HepG2 (cell line): ENCODE measurements at regions not wholly inside any gene's neighbourhood (a gene's known extent, or its start where the extent isn't known, plus 50 kb on each side); places are given as distances from the start of the nearest gene placed in this dataset.

Experiments used
- ATAC-seq: fragments of 200-7000 bp; cut with Tn5 transposase; 3 replicates; pipeline ENCODE4 v1.9.1; 2020; ENCODE audit warnings: mild to moderate bottlenecking, moderate library complexity
- BruUV-seq: library from RNA; stranded (reverse); fragments of 400-500 nt; replicated peaks from 2 replicates; lab custom pipeline; 2021; lab: Mats Ljungman, UMichigan
- CTCF ChIA-PET: fragments of 300-600 bp; formaldehyde crosslinking; extraction: SDS; loops from one replicate; lab custom pipeline; 2021; ENCODE audit warnings: low total read pairs, inconsistent platforms, low intra/inter-chr PET ratio; lab: Yijun Ruan, JAX
- POLR2A ChIA-PET: fragments of 350-600 bp; sonication (Branson Sonifier 250); formaldehyde crosslinking; loops from one replicate; lab custom pipeline; 2020; ENCODE audit warnings: antibody characterized with exemption, inconsistent platforms; lab: Yijun Ruan, JAX
- DNase-seq: peaks from one replicate; pipeline ENCODE4 v3.0.0-alpha.2; 2015; ENCODE audit warnings: low spot score
- FAIRE-seq: peaks from 3 replicates; lab custom pipeline; 2011; peaks lifted over from hg19 to GRCh38; lab: Jason Lieb, UNC
- H2AFZ ChIP-seq: one replicate; pipeline ENCODE4 v1.6.1; 2011; ENCODE audit warnings: low read length, inconsistent platforms
- H3K27ac ChIP-seq: fragments of 300-600 bp; 3 replicates; pipeline ENCODE4 v1.8.0; 2011; ENCODE audit warnings: mixed run types, mild to moderate bottlenecking, mixed read lengths, low read length, inconsistent platforms; ENCODE audit not compliant: insufficient read depth; ENCODE audit errors: extremely low read length
- H3K27me3 ChIP-seq, 2 experiments: fragments of 200-600 bp in 1 of 2; 2 replicates in 1 of 2; 3 replicates in 1 of 2; pipeline versions ENCODE4 v1.6.0 to v1.8.0; 2011; ENCODE audit warnings: low read length in 2 of 2, mild to moderate bottlenecking in 2 of 2, moderate library complexity in 2 of 2, inconsistent platforms in 1 of 2; ENCODE audit not compliant: insufficient read depth in 2 of 2, control insufficient read depth in 1 of 2
- H3K36me3 ChIP-seq, 2 experiments: fragments of 200-600 bp in 1 of 2; replicated peaks in 1 of 2; 2 replicates in 1 of 2; 3 replicates in 1 of 2; pipeline versions ENCODE4 v1.5.1 to v1.8.0; 2011; ENCODE audit warnings: low read length in 2 of 2, inconsistent platforms in 1 of 2; ENCODE audit not compliant: insufficient read depth in 2 of 2, control insufficient read depth in 1 of 2
- H3K4me1 ChIP-seq: 2 replicates; pipeline ENCODE4 v1.5.1; 2012; ENCODE audit warnings: low read length, inconsistent platforms; ENCODE audit not compliant: insufficient read depth
- H3K4me2 ChIP-seq: 2 replicates; pipeline ENCODE4 v1.6.0; 2011; ENCODE audit warnings: low read depth, low read length, inconsistent platforms
- H3K4me3 ChIP-seq, 3 experiments: fragments of 200-600 bp in 1 of 3; sonication (generic), shearing (Covaris generic) in 1 of 3; replicated peaks in 1 of 3; 2 replicates each; pipeline ENCODE4 v1.5.1; 2011 to 2016; ENCODE audit warnings: low read length in 3 of 3, inconsistent platforms in 2 of 3, low read depth in 2 of 3, mild to moderate bottlenecking in 2 of 3, control low read depth in 1 of 3, mixed read lengths in 1 of 3; ENCODE audit not compliant: insufficient read depth in 1 of 3
- H3K79me2 ChIP-seq: one replicate; pipeline ENCODE4 v1.6.1; 2011; ENCODE audit warnings: low read length, inconsistent platforms; ENCODE audit not compliant: insufficient read depth
- H3K9ac ChIP-seq: 2 replicates; pipeline ENCODE4 v1.6.0; 2011; ENCODE audit warnings: mild to moderate bottlenecking, low read depth, low read length, inconsistent platforms; ENCODE audit not compliant: insufficient read depth
- H3K9me3 ChIP-seq: 2 replicates; pipeline ENCODE4 v1.5.1; 2012; ENCODE audit warnings: mild to moderate bottlenecking, low read length
- H4K20me1 ChIP-seq: 2 replicates; pipeline ENCODE4 v1.6.0; 2011; ENCODE audit warnings: inconsistent platforms, mild to moderate bottlenecking, low read length, moderate library complexity; ENCODE audit not compliant: insufficient read depth
- CHD4 ChIP-seq: fragments of 200-600 bp; sonication (generic); IDR thresholded peaks from 2 replicates; pipeline ENCODE4 v1.7.0; 2017; ENCODE audit warnings: mild to moderate bottlenecking, low read length, borderline replicate concordance
- HES4 ChIP-seq: sonication (generic); formaldehyde crosslinking; IDR thresholded peaks from 2 replicates; pipeline ENCODE4 v1.9.0; 2021; ENCODE audit warnings: mild to moderate bottlenecking, missing genetic modification reagents, borderline replicate concordance
- JUN ChIP-seq: sonication (generic); formaldehyde crosslinking; IDR thresholded peaks from 2 replicates; pipeline ENCODE4 v1.4.0; 2020; ENCODE audit warnings: mild to moderate bottlenecking, missing genetic modification reagents
- STAT5B ChIP-seq: sonication (generic); formaldehyde crosslinking; IDR thresholded peaks from 2 replicates; pipeline ENCODE4 v1.4.0; 2020; ENCODE audit warnings: missing genetic modification reagents
- TAF1 ChIP-seq: sonication (generic); formaldehyde crosslinking; IDR thresholded peaks from 2 replicates; pipeline ENCODE4 v1.4.0; 2020; ENCODE audit warnings: missing genetic modification reagents
- TGIF2 ChIP-seq: IDR thresholded peaks from 2 replicates; pipeline ENCODE4 v1.6.1; 2016; ENCODE audit warnings: control low read depth, missing compliant biosample characterization
- ZEB1 ChIP-seq: IDR thresholded peaks from 2 replicates; pipeline ENCODE4 v1.6.1; 2012; ENCODE audit warnings: mild to moderate bottlenecking, low read depth, inconsistent platforms; ENCODE audit not compliant: insufficient replicate concordance
- ZFP36 ChIP-seq: fragments of 150-350 bp; IDR thresholded peaks from 2 replicates; pipeline ENCODE4 v1.6.1; 2018; ENCODE audit warnings: borderline replicate concordance, low read length, low read depth; ENCODE audit not compliant: partially characterized antibody
- WGBS: methylation state at CpG from one replicate; pipeline ENCODE4 v1.1.6; 2017; ENCODE audit warnings: low lambda C conversion rate; 5-methylcytosine and 5-hydroxymethylcytosine counted together
- in situ Hi-C: cut with HindIII; loops from 2 replicates; pipeline ENCODE4 v1.10.0; 2017; ENCODE audit warnings: low pct_unique_long_range_greater_than_20kb; ENCODE audit not compliant: extremely low pct_ligation_motif_present
- intact Hi-C: fragments of 100-400 bp; cut with micrococcal nuclease; formaldehyde crosslinking; loops from one replicate; pipeline ENCODE4 v1.10.0; 2022; ENCODE audit not compliant: unreplicated experiment
- TF ChIP-seq, protein P1 (sequence below): sonication (generic); formaldehyde crosslinking; IDR thresholded peaks from 2 replicates; pipeline ENCODE4 v1.5.0; 2020; ENCODE audit warnings: missing genetic modification reagents
- TF ChIP-seq, protein P2 (sequence below): sonication (generic); formaldehyde crosslinking; IDR thresholded peaks from one replicate; pipeline ENCODE4 v1.5.1; 2020; ENCODE audit warnings: mild to moderate bottlenecking, missing genetic modification reagents; ENCODE audit errors: not compliant biosample characterization
- TF ChIP-seq, protein P3 (sequence below): sonication (generic); formaldehyde crosslinking; conservative IDR thresholded peaks from 2 replicates; pipeline ENCODE4 v1.8.0; 2022; ENCODE audit warnings: mild to moderate bottlenecking, moderate library complexity, missing genetic modification reagents

DNA sequence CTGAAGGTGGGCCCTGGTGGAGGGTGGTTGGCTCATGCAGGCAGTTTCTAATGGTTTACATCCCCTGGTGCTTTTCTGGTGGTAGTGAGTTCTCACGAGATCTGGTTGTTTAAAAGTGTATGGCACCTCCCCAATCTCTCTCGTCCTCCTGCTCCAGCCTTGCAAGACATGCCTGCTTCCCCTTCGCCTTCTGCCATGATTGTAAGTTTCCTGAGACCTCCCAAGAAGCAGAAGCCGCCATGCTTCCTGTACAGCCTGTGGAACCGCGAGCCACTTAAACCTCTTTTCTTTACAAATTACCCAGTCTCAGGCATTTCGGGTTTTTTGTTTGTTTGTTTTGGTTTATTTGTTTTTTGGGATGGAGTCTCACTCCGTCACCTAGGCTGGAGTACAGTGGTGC lies 173.2 kb downstream of the MN1 start (continued):
- TF ChIP-seq STAT5B = no peak
- TF ChIP-seq, all 625 proteins: peak for 0

DNA sequence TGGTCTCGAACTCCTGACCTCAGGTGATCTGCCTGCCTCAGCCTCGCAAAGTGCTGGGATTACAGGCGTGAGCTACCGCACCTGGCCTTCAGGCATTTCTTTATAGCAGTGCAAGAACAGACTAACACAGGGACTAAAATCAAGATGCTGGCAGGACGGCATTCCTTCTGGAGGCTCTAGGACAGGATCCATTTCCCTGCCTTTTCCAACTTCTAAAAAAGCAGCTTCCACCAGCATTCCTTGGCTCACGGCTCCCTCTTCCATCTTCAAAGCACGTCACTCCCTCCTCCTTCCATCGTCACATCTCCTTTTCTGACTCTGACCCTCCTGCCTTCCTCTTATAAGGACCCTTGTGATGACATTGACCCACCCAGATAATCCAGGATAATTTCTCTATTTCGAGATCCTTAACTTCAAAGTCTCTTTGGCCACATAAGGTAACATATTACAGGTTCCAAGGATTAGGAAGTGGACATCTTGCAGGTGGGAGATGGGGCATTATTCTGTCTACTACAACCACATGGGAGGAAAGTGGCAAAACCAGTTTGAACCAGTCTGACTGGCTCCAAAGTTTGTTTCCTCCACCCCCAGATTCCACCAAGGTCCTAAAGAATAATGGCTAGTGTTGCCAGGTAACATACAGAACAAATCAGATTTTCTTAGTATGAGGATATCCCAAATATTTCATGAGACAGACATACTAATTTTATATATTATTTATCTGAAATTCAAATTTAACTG lies 172.5 kb downstream of the MN1 start:
- no peaks in the 10 kb centered on the region for H3K79me2 ChIP-seq
- ChIA-PET CTCF (no interaction called here), POLR2A (no interaction called here)
- no peak for ATAC-seq
- no TSS peak for BruUV-seq
- H3K4me1 ChIP-seq = peaks cover 49% of the 10 kb centered on the region
- H3K9me3 ChIP-seq = no peaks in the 10 kb centered on the region
- TF ChIP-seq, protein P1, sequence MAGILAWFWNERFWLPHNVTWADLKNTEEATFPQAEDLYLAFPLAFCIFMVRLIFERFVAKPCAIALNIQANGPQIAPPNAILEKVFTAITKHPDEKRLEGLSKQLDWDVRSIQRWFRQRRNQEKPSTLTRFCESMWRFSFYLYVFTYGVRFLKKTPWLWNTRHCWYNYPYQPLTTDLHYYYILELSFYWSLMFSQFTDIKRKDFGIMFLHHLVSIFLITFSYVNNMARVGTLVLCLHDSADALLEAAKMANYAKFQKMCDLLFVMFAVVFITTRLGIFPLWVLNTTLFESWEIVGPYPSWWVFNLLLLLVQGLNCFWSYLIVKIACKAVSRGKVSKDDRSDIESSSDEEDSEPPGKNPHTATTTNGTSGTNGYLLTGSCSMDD (CRISPR knock-in tag) = no peak
- TF ChIP-seq ZFP36 = no peak
- TF ChIP-seq, protein P2, sequence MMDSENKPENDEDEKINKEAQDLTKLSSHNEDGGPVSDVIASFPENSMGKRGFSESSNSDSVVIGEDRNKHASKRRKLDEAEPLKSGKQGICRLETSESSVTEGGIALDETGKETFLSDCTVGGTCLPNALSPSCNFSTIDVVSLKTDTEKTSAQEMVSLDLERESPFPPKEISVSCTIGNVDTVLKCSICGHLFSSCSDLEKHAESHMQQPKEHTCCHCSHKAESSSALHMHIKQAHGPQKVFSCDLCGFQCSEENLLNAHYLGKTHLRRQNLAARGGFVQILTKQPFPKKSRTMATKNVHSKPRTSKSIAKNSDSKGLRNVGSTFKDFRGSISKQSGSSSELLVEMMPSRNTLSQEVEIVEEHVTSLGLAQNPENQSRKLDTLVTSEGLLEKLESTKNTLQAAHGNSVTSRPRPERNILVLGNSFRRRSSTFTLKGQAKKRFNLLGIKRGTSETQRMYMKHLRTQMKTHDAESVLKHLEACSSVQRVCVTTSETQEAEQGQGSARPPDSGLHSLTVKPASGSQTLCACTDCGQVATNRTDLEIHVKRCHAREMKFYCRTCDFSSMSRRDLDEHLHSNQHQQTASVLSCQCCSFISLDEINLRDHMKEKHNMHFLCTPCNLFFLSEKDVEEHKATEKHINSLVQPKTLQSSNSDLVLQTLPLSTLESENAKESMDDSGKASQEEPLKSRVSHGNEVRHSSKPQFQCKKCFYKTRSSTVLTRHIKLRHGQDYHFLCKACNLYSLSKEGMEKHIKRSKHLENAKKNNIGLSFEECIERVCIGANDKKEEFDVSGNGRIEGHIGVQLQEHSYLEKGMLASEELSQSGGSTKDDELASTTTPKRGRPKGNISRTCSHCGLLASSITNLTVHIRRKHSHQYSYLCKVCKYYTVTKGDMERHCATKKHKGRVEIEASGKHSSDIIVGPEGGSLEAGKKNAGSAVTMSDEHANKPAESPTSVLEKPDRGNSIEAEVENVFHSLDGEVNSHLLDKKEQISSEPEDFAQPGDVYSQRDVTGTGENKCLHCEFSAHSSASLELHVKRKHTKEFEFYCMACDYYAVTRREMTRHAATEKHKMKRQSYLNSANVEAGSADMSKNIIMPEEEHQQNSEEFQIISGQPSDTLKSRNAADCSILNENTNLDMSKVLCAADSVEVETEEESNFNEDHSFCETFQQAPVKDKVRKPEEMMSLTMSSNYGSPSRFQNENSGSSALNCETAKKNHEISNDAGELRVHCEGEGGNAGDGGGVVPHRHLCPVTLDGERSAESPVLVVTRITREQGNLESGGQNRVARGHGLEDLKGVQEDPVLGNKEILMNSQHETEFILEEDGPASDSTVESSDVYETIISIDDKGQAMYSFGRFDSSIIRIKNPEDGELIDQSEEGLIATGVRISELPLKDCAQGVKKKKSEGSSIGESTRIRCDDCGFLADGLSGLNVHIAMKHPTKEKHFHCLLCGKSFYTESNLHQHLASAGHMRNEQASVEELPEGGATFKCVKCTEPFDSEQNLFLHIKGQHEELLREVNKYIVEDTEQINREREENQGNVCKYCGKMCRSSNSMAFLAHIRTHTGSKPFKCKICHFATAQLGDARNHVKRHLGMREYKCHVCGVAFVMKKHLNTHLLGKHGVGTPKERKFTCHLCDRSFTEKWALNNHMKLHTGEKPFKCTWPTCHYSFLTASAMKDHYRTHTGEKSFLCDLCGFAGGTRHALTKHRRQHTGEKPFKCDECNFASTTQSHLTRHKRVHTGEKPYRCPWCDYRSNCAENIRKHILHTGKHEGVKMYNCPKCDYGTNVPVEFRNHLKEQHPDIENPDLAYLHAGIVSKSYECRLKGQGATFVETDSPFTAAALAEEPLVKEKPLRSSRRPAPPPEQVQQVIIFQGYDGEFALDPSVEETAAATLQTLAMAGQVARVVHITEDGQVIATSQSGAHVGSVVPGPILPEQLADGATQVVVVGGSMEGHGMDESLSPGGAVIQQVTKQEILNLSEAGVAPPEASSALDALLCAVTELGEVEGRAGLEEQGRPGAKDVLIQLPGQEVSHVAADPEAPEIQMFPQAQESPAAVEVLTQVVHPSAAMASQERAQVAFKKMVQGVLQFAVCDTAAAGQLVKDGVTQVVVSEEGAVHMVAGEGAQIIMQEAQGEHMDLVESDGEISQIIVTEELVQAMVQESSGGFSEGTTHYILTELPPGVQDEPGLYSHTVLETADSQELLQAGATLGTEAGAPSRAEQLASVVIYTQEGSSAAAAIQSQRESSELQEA (CRISPR knock-in tag) = no peak
- no peak for TF ChIP-seq CHD4
- TF ChIP-seq JUN (CRISPR knock-in tag) = no peak
- TF ChIP-seq, protein P3, sequence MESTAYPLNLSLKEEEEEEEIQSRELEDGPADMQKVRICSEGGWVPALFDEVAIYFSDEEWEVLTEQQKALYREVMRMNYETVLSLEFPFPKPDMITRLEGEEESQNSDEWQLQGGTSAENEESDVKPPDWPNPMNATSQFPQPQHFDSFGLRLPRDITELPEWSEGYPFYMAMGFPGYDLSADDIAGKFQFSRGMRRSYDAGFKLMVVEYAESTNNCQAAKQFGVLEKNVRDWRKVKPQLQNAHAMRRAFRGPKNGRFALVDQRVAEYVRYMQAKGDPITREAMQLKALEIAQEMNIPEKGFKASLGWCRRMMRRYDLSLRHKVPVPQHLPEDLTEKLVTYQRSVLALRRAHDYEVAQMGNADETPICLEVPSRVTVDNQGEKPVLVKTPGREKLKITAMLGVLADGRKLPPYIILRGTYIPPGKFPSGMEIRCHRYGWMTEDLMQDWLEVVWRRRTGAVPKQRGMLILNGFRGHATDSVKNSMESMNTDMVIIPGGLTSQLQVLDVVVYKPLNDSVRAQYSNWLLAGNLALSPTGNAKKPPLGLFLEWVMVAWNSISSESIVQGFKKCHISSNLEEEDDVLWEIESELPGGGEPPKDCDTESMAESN = no peak
- TF ChIP-seq TAF1 (CRISPR knock-in tag) = no peak
- TF ChIP-seq HES4 (CRISPR knock-in tag) = no peak
- no peak for TF ChIP-seq TGIF2 (CRISPR knock-in tag)
- no peak for TF ChIP-seq ZEB1
- in situ Hi-C loops (no loop called here), intact Hi-C loops (loop anchor here (5.0 kb wide), 1 partner anchor 222 kb away; no protein-coding TSS in a partner anchor)
- DNase-seq = no peak
- 54% methylated on average over 9 of the region's 9 CpGs for WGBS
- H3K36me3 ChIP-seq = no peaks in the 10 kb centered on the region
- H3K27ac ChIP-seq = no peak overlapping the region
- no peak overlapping the region for H3K4me2 ChIP-seq
- H3K4me3 ChIP-seq = no peak overlapping the region
- no peak overlapping the region for H3K9ac ChIP-seq
- no peaks in the 10 kb centered on the region for H3K27me3 ChIP-seq
- FAIRE-seq = no peak
- H2AFZ ChIP-seq = no peak overlapping the region
- no peaks in the 10 kb centered on the region for H4K20me1 ChIP-seq
